ENCODE measurements at regions not wholly inside any gene's neighbourhood (a gene's known extent, or its start where the extent isn't known, plus 50 kb on each side); places are given as distances from the start of the nearest gene placed in this dataset.

GRCh38 chr4:109359040-109359646 lies 56.7 kb upstream of the COL25A1 start:
- DNase-seq (ENCODE audit: low spot score in 2 of 2), result no peak
- Histone ChIP-seq H3K4me1 (no peaks in the 10 kb centered on the region), H3K27ac (no peak overlapping the region), H3K27me3 (no peaks in the 10 kb centered on the region), H3K9me3 (no peaks in the 10 kb centered on the region), H3K36me3 (no peaks in the 10 kb centered on the region), H3K4me3 (no peak overlapping the region)
- intact Hi-C loops (cut with DNase I; ENCODE audit: low total_unique reads), result no loop called here
- TF ChIP-seq POLR2AphosphoS5 (IDR thresholded peaks at IDR 0.05), result no peak
- no peak for TF ChIP-seq POLR2A (IDR thresholded peaks at IDR 0.05)
- no peak for TF ChIP-seq CTCF (IDR thresholded peaks at IDR 0.05)

GRCh38 chr4:109355835-109356234 lies 53.4 kb upstream of the COL25A1 start:
- no peak for DNase-seq (ENCODE audit: low spot score in 2 of 2)
- intact Hi-C loops (cut with DNase I; ENCODE audit: low total_unique reads), result no loop called here
- Histone ChIP-seq H3K9me3 (no peaks in the 10 kb centered on the region), H3K4me3 (no peak overlapping the region), H3K27ac (no peak overlapping the region), H3K4me1 (no peaks in the 10 kb centered on the region), H3K27me3 (no peaks in the 10 kb centered on the region), H3K36me3 (no peaks in the 10 kb centered on the region)
- TF ChIP-seq POLR2A (IDR thresholded peaks at IDR 0.05) (no peak), POLR2AphosphoS5 (IDR thresholded peaks at IDR 0.05) (no peak)

GRCh38 chr4:109352941-109353340 lies 50.5 kb upstream of the COL25A1 start:
- no peak overlapping the region for H3K4me3 ChIP-seq
- H3K9me3 ChIP-seq, result peaks cover 0 to 8% of the 10 kb centered on the region in 2 donors
- H3K27ac ChIP-seq, result no peak overlapping the region
- TF ChIP-seq POLR2AphosphoS5 (IDR thresholded peaks at IDR 0.05) (no peak), CTCF (IDR thresholded peaks at IDR 0.05) (no peak), POLR2A (IDR thresholded peaks at IDR 0.05) (no peak)
- intact Hi-C loops (cut with DNase I; ENCODE audit: low total_unique reads), result no loop called here
- H3K27me3 ChIP-seq, result no peaks in the 10 kb centered on the region
- H3K36me3 ChIP-seq, result no peaks in the 10 kb centered on the region
- no peaks in the 10 kb centered on the region for H3K4me1 ChIP-seq
- no peak for DNase-seq (ENCODE audit: low spot score in 2 of 2)
